Mammary epithelial cell (primary cell): ENCODE measurements at regions not wholly inside any gene's neighbourhood (a gene's known extent, or its start where the extent isn't known, plus 50 kb on each side); places are given as distances from the start of the nearest gene placed in this dataset.

Experiments
- EZH2 ChIP-seq: IDR thresholded peaks from 2 replicates; pipeline ENCODE4 v1.6.1; 2012; ENCODE audit warnings: low read length, inconsistent platforms, borderline replicate concordance
- TF ChIP-seq, protein P1 (sequence below), 2 donors: IDR thresholded peaks in 1 of 2; conservative IDR thresholded peaks in 1 of 2; 2 replicates each; pipeline ENCODE4 v1.5.1; 2011 to 2012; ENCODE audit warnings: inconsistent platforms in 2 of 2, low read length in 2 of 2, mild to moderate bottlenecking in 2 of 2, control low read depth in 1 of 2, low read depth in 1 of 2; ENCODE audit not compliant: insufficient read depth in 1 of 2; ENCODE audit errors: extremely low read depth in 1 of 2

DNA sequence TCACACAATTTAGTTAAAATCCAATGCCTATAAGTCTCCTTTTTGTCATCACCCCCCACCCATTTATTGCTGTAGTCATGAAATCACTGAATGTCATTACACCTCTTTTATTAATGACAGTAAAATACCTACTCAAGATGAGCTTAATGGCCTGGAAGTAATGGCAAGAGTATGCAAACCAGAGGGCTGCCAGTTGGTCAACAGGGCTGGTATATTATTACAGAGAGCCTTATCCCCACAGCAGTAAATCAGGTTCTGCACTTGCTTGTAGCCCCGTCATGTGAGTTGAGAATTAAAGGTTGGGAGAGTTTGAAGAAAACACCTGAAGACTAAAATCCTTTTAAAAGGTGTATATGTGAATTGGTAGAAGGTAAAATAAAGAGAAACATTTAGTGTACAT is 372.4 kb downstream of the MAT2B start:
- no peak for TF ChIP-seq EZH2
- TF ChIP-seq, protein P1, sequence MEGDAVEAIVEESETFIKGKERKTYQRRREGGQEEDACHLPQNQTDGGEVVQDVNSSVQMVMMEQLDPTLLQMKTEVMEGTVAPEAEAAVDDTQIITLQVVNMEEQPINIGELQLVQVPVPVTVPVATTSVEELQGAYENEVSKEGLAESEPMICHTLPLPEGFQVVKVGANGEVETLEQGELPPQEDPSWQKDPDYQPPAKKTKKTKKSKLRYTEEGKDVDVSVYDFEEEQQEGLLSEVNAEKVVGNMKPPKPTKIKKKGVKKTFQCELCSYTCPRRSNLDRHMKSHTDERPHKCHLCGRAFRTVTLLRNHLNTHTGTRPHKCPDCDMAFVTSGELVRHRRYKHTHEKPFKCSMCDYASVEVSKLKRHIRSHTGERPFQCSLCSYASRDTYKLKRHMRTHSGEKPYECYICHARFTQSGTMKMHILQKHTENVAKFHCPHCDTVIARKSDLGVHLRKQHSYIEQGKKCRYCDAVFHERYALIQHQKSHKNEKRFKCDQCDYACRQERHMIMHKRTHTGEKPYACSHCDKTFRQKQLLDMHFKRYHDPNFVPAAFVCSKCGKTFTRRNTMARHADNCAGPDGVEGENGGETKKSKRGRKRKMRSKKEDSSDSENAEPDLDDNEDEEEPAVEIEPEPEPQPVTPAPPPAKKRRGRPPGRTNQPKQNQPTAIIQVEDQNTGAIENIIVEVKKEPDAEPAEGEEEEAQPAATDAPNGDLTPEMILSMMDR (conservative IDR thresholded peaks at IDR 0.05 in 1 of 2, IDR thresholded peaks at IDR 0.05 in 1 of 2; ENCODE audit: extremely low read depth in 1 of 2, insufficient read depth in 1 of 2, low read depth in 1 of 2, low read length in 2 of 2) = no peak
